ENCODE measurements at regions not wholly inside any gene's neighbourhood (a gene's known extent, or its start where the extent isn't known, plus 50 kb on each side); places are given as distances from the start of the nearest gene placed in this dataset.

DNA sequence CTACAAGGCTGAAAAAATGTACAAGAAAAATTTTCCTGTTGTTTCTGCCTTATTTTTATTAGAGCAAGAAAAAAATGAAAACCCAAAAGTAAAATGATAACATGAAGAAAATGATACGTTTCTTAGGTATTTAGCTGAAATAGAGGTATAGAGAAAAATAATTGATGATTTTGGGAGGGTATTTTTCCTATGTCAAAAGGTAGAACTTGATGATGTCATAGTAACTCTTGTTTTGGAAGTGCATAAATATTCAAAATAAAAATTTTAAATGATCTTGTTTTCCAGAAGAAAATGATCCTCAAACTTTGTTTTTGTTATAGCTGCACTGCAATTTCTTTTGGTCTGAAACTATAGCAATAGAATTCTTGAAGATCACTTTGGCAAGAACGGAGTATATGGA, 608.8 kb upstream of the BOD1L1 start:
- DNase-seq (ENCODE audit: low spot score) = no peak

DNA sequence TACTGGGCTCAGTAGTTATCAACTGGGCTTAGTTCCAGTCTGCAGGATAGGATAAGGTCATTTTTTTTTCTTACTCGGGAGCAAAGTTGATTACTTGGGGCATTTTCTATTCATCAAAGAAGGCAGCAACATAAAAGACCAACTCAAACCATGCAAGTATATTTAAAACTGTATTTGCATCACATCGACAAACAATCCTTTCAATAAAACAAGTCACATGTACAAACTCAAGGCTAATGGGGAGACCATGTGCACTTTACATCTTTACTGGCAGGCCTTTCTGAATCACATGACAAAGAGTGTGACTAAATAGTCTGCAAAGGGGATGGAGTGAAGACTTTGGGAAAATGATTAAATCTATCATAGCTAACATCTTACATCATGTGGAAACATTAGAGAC, 610.4 kb upstream of the BOD1L1 start:
- DNase-seq (ENCODE audit: low spot score) = no peak

DNA sequence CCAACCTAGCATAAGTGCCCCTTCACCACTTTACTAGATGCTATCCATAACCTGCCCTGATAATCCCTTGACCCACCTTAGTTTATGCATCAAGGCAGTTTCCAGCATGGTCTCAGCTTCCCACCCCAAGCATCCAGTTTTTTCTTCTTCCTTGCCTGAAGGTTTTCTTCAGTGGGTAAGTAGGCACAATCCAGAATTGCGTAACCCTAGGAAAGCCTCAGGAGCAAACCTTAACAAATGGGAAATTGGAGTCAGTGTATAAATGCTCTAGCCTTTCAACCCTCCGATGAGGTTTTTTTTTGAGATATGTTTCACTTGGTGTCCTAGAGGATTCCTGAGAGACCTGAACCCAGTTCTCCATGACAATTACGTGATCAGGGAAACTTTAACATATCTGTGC, 614.0 kb upstream of the BOD1L1 start:
- no peak for DNase-seq (ENCODE audit: low spot score)

DNA sequence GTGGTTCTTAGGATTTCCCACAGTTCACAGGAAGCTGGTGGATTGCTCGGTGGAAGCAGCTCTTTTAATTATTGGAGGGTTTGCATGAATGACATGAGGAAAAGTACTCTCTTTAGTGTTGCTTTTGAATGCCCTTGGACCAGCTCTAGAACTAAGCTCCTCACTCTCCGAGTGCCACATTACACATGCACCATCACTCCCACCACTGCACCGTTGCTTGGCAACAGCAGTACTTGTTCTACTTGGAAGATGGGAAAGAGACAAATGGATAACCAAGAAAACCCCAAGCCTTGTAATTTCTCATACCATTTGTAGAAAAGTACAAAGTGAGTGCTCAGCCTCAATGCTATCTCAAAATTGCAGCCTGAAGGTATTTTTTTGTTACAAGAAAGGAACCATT, 620.2 kb upstream of the BOD1L1 start:
- no peak for DNase-seq (ENCODE audit: low spot score)

DNA sequence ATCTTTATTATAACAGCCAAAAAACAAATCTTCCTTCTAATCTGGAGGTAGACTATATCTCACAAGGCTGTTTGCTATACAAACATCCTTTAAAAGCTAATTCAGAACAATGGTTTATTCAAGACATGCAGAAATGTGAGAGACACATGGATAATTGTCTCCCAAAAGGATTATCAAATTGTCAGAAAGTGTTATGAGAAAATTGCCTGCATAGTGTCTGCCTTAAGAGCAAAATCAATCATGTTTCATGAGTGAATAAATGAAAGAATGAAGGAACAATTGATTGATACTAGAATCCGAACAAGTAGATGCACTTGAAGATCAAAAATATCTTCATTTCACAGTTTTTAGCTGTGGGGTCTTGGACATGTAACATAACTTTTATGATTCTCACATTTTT, 621.7 kb upstream of the BOD1L1 start:
- DNase-seq (ENCODE audit: low spot score) = no peak

DNA sequence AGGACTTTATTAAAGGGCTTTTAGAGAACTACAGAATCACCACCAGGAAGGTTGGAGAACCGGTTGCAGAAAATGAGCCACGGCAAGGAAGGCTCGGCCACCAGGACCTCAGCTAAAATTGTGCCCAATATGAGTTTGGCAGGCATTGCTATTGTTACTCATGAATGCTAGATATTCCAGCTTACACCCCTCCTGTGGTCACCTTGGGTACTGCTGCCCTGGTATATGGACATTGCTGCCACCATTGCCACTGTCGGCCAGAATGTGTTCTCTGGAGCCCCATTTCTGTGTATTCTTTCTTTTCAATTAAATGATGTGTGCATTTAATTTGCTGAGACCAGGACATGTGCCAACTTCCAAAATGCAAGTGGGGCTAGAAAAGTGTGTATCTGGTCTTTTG, 626.7 kb upstream of the BOD1L1 start:
- DNase-seq (ENCODE audit: low spot score) = peak; percentile 61

DNA sequence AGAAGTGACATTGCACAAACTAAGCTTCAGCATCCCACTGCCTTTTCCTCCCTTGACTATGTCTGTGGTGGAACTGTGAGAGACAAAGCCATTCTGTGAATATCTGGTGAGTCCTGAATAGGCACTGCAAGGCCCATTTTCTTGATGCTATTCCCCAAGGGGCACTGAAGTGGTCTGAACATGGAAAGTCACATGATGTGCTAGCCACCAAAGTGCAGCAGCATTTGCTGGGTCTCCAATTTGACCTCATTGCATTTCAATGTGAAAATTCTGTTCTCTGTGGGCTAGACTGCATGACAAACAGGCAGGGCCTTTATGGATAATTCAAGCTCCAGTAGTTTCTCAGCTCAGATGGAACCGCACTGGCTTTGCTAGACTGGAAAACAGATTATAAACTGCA, 627.4 kb upstream of the BOD1L1 start:
- no peak for DNase-seq (ENCODE audit: low spot score)

DNA sequence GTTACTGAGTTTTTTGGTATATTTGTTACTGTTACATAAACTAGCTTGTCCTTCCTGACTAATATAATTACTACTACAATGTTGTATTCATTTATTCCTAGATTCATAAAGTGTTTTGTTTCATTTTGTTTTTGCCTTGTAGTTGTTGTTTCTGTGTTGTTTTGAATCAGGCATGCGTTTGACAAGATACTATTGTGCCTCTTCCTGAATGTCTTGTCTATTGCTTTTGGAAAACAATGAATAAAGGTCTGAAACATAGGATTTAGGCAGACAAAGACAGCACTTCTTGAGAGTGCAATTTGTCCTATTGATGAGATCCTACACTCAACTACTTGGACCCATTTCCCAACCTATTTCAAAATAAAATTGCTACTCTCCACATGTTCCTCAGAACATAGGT, 630.4 kb upstream of the BOD1L1 start:
- no peak for DNase-seq (ENCODE audit: low spot score)

DNA sequence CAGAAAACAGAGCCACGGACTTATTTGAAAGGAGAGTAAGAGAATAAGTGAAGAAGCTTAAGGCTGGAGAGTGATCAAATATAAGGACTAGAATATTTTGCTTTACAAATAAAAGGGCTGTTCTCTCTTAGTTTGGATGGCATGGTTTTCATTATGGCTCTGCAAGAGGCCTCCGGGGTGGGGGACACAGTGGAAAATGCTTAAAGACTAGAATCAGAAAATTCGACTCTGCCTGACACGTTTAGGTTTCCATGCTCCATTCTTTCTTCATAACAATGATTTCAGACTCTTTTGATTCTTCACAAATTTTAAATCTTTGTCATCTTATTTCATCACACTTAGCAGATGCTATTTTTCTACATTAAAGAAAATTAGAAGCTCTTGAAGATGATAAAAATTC, 632.4 kb upstream of the BOD1L1 start:
- DNase-seq (ENCODE audit: low spot score) = no peak

DNA sequence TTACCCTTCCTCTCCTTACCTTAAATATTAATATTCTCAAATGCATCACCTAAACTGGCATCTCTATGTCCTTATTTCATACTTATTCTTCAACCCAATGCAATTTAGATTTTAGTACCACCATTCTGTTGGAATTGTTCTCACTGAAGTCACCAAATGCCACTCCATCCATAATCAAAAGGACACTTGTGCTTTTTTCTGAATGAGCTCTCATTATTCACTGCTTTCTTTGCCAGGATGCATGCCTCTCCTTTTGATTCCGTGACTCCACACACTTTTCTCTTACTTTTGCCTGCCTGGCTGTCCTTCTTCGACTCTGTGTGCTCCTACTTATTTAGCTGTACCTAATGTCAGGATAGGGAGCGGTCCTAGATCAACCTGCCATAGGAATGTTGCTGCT, 633.1 kb upstream of the BOD1L1 start:
- DNase-seq (ENCODE audit: low spot score) = no peak

DNA sequence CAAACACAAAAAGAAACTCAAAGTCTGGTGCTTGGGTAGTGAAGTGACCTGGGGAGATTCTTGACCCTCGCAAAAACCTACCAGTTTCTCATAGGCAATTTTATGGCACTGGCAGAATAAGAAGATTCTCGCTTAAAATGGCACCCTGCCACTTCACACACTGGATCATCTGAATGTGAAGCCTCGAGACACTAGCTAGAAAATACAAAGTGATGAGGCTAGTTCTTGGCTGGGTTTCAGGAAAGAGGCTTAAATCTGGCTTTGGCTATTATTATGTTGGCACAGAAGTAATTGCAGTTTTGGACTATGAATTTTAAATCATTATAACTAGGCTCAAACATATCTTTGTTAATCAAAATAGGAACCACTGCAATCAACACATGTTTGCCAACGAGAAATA, 634.7 kb upstream of the BOD1L1 start:
- DNase-seq (ENCODE audit: low spot score) = no peak

DNA sequence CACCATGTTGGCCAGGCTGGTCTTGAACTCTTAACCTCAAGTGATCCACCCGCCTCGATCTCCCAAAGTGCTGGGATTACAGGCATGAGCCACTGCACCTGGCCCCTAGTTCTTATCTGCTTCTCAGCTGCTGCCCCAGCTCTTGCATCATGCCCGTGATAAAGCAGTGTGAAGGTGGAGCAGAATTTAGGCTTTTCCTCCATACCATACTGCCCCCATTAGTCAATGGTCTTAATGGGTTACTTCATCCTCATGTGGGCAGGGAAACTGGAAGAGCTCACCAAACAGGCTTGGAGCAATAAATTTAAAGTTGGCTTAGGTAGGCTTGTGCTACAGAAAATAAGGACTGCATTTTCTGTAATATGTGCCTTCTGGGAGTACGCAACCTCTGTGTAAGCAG, 636.9 kb upstream of the BOD1L1 start:
- DNase-seq (ENCODE audit: low spot score) = peak; percentile 33

DNA sequence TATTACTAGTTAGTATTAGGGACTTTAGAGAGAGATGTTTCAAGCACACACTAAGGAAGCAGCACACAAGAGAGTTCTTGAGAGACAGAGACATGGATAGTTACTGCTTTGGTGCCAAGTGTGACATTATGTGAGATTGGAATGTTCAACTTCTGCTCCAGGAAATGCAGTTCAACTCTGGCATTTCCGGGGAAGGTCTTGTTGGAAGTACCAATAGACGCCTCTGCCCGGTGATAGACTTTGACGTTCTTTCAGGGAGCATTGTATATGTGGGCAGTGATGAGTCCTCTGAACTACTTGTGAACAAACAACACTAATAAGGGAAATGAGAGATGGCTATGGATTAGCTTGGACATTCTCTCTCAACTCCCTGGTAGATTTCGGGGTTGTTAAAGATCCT, 638.1 kb upstream of the BOD1L1 start:
- DNase-seq (ENCODE audit: low spot score) = no peak

DNA sequence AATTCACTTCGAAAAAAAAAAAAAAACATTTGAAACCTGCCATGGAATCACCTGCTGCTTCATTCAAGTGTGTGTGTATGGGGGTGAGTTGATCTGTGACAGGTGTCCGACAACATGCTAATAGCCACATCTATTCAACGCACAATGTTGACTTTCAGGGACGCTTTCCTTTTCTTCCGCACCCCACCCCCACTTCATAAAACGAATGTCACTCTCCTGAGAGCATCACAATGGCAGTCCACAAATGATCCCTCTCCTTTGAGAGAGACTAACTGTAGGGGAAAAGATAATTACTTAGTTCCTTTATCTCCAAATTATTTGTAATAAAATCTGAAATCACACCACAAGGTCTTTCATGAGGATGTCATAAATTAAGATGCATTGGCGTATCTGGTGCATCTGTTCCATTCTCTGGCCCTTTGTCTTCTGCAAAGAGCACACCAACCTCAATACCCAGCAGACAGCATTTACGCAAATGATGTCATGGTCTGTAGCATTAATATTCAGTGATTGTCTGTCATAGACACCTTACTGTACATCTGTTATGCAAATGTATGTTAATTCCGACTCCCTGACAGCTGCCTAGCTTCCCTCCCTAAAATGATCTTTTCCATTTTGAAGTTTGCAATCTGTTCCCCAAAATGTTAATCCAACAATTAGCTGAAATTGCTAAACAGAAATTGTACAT, 640.0 kb upstream of the BOD1L1 start:
- DNase-seq (ENCODE audit: low spot score) = no peak

DNA sequence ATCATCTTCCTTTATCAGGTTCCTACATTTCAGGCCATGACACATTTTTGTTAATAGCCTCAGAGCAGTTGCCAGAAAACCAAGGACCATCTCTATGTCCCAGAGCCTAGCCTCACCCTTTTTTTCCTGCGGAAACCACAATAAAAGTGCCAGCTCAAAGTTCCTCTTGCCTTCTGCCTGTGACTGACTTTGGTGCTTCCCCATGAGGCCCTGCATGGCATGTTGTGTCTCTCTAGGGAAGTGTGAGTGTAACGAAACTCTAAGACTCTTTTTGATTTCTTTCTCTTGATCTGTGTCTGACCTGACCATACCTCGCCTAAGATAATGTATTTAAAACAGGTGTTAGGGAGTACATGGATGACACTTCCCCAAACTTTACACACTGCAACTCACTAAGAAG, 642.3 kb upstream of the BOD1L1 start:
- DNase-seq (ENCODE audit: low spot score) = no peak

DNA sequence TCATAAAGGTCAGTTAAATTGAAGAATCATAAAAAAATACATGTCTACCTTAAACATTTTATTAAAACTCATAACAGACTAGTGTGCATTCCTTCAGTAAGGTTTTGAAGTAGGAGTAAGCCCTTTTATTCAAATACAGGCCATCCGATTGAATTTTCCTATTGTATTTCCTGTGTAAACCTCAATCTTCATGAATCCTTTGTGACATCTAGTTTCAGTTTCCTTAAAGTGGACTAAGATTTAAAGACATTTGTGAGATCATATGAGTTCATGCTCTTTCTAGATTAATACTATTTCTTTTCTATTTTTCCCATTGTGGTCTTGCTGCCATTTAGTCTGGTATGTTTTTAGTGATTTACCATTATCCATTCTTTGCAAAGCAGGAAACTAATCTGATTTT, 644.7 kb upstream of the BOD1L1 start:
- DNase-seq (ENCODE audit: low spot score) = no peak

DNA sequence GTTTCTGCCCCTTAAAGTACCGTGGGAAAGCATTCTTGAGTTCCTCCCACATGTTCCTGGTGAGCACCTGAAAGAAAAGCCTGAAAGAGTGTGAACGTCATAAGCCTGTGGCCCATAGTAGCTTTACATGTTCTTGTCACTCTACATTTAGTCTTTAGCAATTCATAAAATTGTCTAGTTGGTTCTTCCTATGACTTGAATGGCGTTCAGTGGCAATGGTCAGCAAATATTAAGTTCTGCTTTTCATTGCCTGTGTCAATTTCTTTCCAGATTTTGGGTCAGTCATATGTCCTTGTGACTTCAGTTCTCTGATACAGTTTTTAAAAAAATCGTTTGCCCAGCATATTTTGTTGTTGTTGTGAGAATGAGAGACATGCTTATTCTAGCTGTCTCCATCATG, 650.0 kb upstream of the BOD1L1 start:
- DNase-seq (ENCODE audit: low spot score) = no peak

DNA sequence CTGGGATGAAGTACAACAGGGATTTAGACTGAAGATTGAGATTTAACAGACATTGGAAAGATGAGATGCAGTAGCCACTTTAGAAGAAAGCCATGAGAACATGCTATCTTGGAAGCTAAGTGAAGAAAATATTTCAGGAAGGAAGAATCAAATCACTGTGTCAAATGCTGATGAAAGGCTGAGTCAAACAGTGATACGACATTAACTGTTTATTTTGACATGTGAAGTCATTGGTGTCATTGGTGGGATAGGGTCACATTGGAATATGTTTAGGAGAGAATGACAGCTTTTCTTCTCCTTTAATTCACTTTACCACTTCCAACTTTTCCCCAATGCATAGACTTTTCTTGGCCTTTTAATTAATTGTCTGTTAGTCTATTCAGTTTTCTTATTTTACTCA, 653.0 kb upstream of the BOD1L1 start:
- DNase-seq (ENCODE audit: low spot score) = no peak

DNA sequence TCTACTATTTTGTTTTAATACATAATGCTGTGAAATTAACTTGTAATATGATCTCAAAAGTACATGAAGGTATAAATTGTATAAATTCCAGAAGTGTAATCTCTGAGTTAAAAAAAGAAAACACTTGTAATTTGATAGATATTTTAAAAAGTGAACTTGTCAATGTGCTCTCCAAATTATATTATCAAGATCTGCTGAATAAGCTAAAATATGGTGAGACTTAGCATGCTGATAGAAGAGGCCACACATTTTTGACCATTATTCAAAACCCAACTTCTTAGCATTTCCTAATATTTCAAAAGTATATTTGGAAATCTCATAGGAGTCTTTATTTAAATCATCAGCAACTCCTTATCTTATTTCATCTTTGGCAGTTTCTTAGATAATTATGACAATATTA, 657.1 kb upstream of the BOD1L1 start:
- DNase-seq (ENCODE audit: low spot score) = no peak

DNA sequence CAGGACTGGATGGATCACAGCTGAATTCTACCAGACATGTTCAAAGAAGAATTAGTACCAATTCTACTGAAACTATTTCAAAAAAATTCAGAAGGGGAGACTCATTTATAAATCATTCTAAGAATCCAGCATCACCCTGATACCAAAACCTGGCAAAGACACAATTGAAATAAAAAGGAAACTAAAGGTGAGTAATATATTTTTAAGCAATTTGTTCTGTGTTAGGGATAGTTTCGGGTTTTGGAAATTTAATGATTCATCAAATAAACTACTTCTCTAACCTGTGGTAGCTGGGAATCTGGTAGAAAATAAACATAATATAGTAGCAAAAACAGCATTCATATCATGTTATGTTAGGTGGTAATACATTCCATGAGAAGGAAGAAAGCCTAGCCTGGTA, 662.2 kb upstream of the BOD1L1 start:
- no peak for DNase-seq (ENCODE audit: low spot score)

DNA sequence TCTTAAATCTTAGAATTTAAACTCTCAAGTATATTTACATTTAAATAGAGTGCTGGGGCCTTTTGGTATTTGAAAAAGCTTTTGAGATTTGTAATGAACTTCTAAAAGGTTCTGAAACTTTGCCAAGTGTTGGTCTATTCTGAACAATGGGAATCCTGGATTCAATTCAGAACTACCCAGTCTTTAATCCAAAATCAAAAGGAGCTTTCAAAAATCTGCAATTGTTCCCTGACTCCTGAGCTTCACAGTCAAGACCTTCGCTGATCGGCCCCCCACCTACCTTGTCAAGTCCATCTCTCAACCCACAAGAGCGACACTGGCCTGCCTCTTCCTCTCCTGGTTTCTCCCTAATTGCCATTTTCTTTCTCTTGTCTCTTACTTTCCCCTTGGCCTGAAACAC, 666.1 kb upstream of the BOD1L1 start:
- no peak for DNase-seq (ENCODE audit: low spot score)

DNA sequence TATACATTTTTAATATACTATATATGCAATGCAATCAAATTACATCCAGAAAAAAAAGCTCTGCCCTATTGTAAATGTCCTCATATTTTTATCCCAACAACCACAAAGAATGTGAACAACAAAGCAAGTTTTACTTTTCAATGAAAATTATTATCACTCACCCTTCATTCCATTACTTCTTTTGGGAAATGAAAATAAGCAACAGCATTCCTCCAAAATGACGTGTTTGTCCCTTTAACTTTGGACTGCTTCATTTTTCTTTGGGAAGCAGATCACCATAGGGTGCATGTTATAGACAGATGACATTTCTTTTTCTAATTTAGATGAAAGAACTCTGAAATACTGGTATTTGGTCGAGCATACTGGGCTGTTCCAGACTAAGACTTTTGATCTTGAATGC, 667.1 kb upstream of the BOD1L1 start:
- no peak for DNase-seq (ENCODE audit: low spot score)

DNA sequence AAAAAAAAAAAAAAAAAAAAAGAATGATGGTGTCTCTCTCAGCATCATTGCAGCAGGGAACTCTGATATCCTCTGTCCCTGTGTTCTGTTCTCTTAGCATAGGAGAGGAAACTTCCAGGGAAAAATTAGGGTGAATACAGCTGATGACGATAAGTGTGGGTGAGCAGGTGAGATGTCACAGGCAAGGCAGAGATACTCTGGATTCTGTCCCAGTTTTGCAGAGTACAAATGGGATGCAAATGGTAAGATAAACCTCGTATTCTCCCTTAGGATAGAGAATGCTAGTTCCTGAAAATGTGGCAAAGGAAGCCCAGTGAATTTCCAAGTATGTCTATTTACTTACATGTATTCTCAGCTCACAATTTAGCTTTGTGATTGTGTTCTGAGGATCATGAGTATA, 671.6 kb upstream of the BOD1L1 start:
- no peak for DNase-seq (ENCODE audit: low spot score)

DNA sequence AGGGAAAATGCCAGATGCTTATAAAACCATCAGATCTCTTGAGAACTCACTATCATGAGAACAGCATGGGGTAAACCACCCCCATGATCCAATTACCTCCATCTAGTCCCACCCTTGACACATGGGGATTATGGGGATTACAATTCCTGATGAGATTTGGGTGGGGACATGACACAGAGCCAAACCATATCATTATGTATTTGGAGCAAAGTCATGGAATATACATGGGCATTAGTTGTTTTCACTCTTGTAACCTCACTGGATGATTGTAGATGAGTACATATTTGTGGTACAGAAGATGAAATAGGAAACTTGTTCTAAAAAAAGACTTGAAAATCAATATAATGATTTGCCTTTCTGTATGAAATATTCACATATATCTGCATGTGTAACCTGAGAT, 674.5 kb upstream of the BOD1L1 start:
- DNase-seq (ENCODE audit: low spot score) = no peak

DNA sequence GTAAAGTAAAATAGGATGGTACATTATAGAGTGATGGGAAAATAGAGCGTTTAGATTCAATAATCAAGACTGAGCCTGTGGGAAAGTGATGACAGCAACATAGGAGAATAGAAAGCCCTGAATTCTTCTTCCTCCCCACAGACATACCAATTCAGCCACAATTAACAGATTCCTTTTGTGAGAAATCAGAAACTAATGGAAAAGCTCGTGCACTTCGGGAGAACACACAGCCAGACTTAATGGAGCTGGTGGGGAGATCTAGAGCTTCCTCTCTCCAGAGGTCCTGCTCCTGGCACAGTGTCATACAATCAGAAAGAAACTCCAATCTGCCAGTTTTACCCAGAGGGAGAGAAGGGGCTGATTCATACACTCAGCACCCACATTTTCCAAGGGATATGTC, 676.3 kb upstream of the BOD1L1 start:
- no peak for DNase-seq (ENCODE audit: low spot score)
